Stimulated activated CD4-positive, alpha-beta T cell treated with anti-CD3 and anti-CD28 coated beads, TNF-alpha, amount 100 ng/mL, for 24 hours (primary cell): ENCODE measurements at regions not wholly inside any gene's neighbourhood (a gene's known extent, or its start where the extent isn't known, plus 50 kb on each side); places are given as distances from the start of the nearest gene placed in this dataset.

Source experiments
- DNase-seq, 3 experiments: peaks; one replicate each; pipeline ENCODE4 v3.0.0-alpha.2; 2020; ENCODE audit warnings: low read depth in 3 of 3

GRCh38 chr1:56313560-56313959 lies 265.8 kb downstream of the PLPP3 start:
- no peak for DNase-seq

DNA sequence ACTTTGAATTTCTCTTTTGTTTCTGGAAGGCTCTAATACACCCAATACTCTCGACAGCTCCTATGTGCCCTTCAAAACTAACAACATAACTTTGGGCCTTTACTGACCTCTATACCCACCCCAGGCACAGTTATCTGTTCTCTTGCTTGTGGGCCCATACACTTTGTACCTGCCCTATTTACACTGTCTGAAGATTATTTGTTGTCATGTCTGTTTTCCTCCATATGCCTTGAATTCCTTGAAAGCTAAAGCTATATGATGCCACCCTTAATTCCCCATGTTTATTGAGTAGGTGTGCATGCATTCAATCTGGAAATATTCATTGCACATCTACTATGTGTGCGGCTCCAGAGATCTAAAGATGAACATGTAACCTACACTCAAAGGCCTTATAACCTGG lies 267.6 kb downstream of the PLPP3 start:
- DNase-seq: no peak

- no peak for DNase-seq
These were observed 268.4 kb downstream of the PLPP3 start for GRCh38 chr1:56310945-56311344.

DNA sequence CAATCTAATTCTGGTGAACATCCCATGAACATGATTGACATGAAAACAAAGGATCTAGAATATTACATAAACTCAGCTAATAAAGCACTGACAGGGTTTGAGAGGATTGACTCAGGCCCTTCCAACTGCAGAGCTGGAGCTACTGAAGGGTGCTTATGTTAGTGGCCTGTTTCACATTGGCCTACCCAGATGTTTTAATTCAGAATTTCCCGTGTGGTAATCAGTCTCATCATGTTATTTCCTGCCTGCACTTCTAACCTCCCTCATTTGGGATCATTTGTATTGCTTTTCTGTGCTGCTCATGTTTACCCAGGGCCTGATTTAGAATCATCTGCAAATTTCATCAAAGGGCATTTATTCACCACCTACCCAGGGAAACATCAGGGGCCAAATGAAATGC lies 270.3 kb downstream of the PLPP3 start:
- DNase-seq: no peak

GRCh38 chr1:56304975-56305374 lies 274.4 kb downstream of the PLPP3 start:
- no peak for DNase-seq

GRCh38 chr1:56303805-56304204 lies 275.6 kb downstream of the PLPP3 start:
- no peak for DNase-seq

DNA sequence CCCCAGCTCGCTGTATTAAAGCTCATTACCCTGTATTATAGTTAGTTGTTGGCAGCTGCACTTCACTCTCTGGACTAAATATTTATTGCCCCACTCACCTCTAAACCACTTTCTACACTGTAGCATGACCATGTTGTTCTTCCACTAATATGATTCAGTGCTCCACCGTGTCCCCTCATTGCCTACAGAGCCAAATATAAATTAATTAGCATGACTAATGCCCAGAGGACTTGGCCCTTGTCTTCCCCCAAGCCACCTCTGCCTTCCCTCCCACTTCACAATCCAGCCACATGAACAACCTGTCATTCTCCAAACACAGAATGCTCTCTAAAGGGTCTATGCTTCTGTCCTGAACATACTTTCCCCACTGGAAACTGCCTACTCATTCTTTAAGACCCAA lies 276.5 kb downstream of the PLPP3 start:
- no peak for DNase-seq

GRCh38 chr1:56301791-56302190 lies 277.6 kb downstream of the PLPP3 start:
- DNase-seq: no peak

DNA sequence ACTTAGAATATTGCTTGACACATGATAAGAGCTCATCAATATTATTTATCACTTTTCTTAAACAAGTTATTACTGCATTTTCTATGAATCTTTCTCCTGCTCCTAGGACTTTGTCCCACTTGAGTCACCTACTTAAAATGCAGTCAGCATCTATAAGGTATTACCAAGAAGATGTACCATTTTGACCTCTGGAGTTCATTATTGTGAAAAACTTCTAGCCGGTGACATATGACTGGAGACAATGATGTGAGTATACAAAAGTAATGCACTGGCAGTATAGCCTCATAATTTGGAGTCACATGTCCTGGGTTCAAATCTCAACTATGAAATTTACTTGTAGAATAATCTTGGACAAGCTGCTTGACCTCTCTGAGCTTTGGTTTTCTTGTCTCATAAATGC lies 278.5 kb downstream of the PLPP3 start:
- no peak for DNase-seq

DNA sequence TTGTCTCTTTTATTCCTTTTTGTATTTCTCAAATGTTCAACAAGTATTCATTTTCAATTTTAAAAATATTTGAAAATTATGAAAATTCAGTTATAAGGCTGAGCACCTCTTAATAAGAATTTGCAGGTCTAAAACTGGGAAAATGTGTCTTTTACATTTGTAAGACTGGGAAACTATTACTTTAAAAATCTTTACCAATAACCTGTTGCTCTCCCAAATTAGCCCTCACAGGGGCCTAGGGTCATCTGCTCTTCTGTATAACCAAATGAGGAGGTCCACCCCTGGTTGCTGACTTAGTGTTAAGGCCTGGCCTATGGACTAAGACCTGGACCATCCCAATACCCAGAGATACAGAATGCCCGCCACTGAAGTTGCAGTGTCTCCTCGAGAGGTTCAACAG lies 280.5 kb downstream of the PLPP3 start:
- no peak for DNase-seq

GRCh38 chr1:56297904-56298303 lies 281.5 kb downstream of the PLPP3 start:
- no peak for DNase-seq

- DNase-seq: no peak
These were observed 282.2 kb downstream of the PLPP3 start for GRCh38 chr1:56297208-56297607.

DNA sequence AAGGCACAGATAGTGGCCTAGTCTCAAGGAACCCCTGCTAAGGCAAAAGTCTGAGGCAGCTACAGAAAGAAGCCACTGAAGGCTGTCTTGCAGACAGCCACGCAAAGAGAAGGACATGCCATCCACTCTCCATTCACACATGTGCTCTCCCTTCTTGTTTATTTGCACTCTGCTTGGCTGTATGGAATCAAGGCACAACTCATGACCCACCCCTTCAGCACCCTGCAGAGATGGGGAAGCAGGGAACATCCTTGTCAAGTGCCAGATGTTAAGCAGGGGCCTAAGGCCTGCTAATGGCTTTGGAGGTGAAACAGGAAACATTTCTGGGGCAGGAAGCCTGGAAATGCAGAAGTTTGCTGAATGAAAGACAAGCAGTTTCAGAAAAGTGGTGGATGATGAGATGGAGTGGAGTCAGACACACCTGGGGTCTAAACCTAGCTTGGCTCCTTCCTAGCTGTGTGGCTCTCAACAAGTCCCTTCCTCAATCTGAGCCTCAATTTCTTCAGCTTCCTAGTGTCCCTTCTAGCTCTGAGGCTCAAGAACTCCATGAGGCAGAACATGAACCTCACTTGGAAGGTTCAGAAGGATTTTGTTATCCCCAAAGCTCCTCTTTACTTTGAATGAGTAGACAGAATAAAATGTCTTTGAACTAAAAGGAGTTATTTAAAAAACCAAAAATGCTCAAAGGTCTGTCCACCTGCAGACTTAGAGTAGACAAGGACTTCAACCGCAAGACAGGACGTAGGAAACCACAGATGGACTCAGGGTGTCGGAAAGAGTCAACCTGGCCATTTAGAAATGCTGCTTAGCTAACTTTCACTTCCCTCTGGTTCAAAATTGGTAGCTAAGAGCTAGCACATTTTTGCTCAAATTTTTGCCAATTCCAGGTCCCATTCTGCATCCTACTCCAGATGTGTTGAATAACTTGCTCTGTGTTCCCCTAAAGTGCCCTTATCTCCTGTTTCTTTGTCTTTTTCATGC lies 283.1 kb downstream of the PLPP3 start:
- DNase-seq: no peak

- DNase-seq: no peak
These were observed 287.9 kb downstream of the PLPP3 start for GRCh38 chr1:56291374-56291919.

DNA sequence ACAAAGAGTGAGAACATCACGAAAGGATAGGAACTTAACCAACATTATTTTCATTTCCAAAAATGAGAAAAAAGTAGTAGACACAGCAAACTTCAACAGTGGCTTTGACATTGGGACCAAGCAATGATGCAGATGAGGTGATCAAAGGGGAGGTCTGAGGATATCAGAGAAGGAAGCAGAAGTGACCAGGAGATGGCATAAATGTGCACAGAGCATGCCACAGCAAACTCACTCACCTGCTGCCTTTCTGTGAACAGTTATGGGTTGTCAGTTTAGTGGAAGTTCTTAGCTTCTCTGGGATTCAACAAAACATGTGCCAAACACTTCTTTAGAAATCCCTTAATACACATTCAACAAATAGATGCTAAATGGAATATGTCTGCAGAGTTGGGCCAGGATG lies 290.1 kb downstream of the PLPP3 start:
- DNase-seq: no peak

DNA sequence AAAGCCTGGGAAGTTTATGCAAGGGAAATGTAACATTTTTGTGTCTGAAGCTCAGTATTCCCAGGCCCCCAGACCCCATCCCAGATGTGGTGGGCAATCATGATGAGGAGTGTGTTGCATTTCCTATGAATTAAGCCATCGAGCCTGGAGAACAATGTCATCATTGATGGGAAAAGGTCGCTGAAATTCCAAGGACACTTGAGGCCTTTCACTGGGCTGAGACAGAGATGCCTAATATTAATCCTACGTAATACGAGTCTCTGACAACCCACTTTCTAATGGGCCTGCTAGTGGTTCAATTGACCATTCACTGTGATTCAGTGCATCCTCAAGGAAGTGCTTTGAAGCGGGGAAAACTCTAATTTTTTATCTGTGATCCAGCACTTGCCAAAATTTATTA lies 291.6 kb downstream of the PLPP3 start:
- no peak for DNase-seq

DNA sequence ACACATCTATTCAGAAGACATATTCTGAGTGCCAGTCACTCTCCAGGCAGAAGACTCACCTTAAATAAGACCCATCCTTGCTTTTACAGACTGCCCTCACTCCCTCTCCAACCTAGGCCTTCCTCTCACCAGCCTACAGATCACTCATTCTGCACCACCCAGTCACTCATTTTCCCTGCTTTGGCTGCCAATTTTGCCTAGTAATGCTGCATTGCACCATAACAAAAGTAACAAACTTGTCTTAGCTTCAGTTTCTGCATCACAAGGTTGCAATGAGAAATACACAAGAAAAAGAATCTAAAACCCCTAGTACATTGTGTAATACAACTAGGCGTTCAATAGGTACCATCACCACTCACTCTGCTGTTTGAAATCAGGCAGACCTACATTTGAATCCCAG lies 292.4 kb downstream of the PLPP3 start:
- DNase-seq: no peak

DNA sequence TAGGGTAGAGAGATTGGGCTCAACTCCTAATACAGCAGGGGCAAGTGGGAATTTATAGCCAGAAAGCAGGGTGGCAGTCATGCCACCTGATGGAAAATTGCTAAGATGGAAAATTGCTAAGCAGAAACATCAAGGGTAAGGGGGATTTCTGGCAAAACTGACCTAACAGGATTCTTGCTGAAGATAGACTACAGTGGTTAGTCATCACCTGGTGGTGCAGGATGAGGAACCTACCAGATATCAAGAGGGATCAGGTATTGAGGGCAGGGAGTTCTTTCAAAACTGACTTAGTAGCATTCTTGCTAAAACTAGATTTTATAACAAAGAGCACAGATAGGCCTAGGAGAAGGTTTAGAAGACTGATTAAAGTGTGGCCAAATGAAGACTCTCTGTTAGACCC lies 292.9 kb downstream of the PLPP3 start:
- no peak for DNase-seq

DNA sequence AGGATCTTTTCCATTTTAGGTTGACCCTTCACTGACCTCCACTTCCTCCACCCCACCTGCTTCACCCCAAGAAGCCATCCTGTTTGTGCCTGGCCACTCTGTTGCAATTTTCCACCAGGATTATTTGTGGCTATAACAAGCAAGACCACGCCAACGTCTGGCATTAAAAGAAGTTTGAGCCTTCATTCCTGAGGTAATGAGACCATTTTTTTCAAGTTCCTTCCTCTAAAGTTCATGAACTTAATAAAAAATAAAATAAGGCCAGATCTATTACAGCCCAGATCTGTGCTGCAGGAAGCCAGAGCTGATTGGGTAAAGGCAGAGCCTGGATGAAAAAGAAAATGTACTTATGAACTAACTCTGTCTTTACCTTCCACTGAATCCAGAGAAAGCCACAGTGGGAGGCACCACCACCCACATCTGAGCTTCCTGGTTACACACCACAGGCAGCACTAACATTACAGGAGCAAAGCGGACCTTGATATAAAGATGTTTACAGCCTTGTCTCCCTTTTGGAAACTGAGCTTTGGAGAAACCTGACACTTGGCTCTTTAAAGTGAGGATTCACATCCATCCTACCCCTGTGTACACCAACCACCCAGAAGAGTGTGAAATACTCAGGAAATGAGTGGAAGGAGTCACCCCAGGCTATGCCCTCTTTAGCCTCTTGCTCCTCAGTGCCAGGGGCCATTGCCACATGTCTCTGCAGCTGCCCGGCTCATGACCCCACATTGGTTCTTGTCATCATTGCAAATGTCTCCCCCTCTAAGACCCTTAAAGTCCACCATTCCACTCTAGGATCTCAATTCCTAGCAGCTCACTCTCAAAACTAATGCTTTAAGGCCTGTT lies 293.6 kb downstream of the PLPP3 start:
- no peak for DNase-seq

DNA sequence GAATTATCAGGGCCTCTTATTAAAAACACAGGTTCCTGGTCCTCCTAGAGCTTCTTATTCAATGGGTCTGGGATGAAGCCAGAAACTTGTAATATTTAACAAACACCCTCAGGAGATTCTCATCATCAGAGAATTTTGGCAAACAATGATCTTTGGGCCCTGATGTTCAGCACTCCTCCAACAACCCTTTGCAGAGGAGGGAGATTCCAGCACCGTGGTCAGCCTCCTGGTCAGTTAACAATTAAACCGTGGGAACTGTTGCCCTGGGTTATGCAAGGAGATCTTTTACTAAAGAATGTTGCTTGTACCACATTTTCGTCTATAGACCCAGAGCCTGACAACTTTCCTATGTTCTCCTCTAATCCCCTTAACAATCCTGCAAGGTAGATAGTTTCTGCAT lies 294.4 kb downstream of the PLPP3 start:
- no peak for DNase-seq

DNA sequence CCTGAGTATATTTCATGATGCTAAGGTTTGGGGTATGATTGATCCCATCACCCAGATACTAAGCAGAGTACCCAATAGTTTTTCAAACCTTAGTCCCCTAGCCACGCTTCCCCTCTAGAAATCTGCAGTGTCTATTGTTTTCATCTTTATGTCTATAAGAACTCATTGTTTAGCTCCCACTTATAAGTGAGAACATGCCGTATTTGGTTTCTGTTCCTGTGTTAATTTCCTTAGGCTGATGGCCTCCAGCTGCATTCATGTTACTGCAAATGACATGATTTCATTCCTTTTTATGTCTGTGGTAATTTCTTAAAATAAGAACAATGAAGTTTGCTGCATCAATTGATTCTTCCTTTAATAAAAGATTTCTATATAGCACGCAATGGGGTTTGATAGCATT lies 301.3 kb downstream of the PLPP3 start:
- DNase-seq: no peak

GRCh38 chr1:56268519-56269140 lies 310.7 kb downstream of the PLPP3 start:
- DNase-seq: no peak
